ENCODE measurements at regions not wholly inside any gene's neighbourhood (a gene's known extent, or its start where the extent isn't known, plus 50 kb on each side); places are given as distances from the start of the nearest gene placed in this dataset.
A peak's percentile ranks its signal among the peaks of the same experiment; 100 is the strongest.
"Not testable (repeated sequence)": the region's sequence is repeated elsewhere in the genome, so short reads cannot be mapped to it uniquely, and the experiment has no call there.

GRCh38 chr17:45573924-45574770 is 83.6 kb upstream of the PLEKHM1 start:
- Histone ChIP-seq H3K9me3 (ENCODE audit: control insufficient read depth, low read length) (no peaks in the 10 kb centered on the region), H3K4me3 (ENCODE audit: low read length) (no peak overlapping the region), H3K36me3 (ENCODE audit: control insufficient read depth, insufficient read depth, low read length) (no peaks in the 10 kb centered on the region), H3K27ac (ENCODE audit: low read depth, low read length) (no peak overlapping the region), H3K4me1 (ENCODE audit: control insufficient read depth, insufficient read depth, low read length) (no peaks in the 10 kb centered on the region), H3K27me3 (ENCODE audit: control insufficient read depth, insufficient read depth, low read length, poor library complexity, severe bottlenecking) (no peaks in the 10 kb centered on the region), H3K9ac (ENCODE audit: extremely low read depth, low read length, poor library complexity, severe bottlenecking) (no peak overlapping the region)
- no peak overlapping the region for H3K4me3 Mint-ChIP-seq
- H3K4me1 Mint-ChIP-seq = peaks cover 20% of the 10 kb centered on the region
- peaks cover 9% of the 10 kb centered on the region for H3K36me3 Mint-ChIP-seq (ENCODE audit: low read depth)
- H3K27ac Mint-ChIP-seq = no peak overlapping the region
- H3K9me3 Mint-ChIP-seq = no peaks in the 10 kb centered on the region
- DNase-seq = no peak
- no peak for TF ChIP-seq CTCF (conservative IDR thresholded peaks at IDR 0.05)
- no peaks in the 10 kb centered on the region for H3K27me3 Mint-ChIP-seq (ENCODE audit: insufficient read depth)
- 83 to 89% methylated on average over 5 of the region's 5 CpGs for WGBS, 2 experiments (ENCODE audit: insufficient coverage in 1 of 2, insufficient read length in 1 of 2)

- H3K36me3 ChIP-seq (ENCODE audit: control insufficient read depth, insufficient read depth, low read length) = no peaks in the 10 kb centered on the region
- no peaks in the 10 kb centered on the region for H3K27me3 ChIP-seq (ENCODE audit: control insufficient read depth, insufficient read depth, low read length, poor library complexity, severe bottlenecking)
- H3K4me1 ChIP-seq (ENCODE audit: control insufficient read depth, insufficient read depth, low read length) = peaks cover 3% of the 10 kb centered on the region
- no peak overlapping the region for H3K4me3 ChIP-seq (ENCODE audit: low read length)
- Mint-ChIP-seq H3K4me1 (peaks cover 31% of the 10 kb centered on the region), H3K27ac (no peak overlapping the region), H3K36me3 (ENCODE audit: low read depth) (peaks cover 9% of the 10 kb centered on the region), H3K27me3 (ENCODE audit: insufficient read depth) (no peaks in the 10 kb centered on the region), H3K9me3 (no peaks in the 10 kb centered on the region), H3K4me3 (no peak overlapping the region)
- no peaks in the 10 kb centered on the region for H3K9me3 ChIP-seq (ENCODE audit: control insufficient read depth, low read length)
- no peak for DNase-seq
- 94 to 95% methylated on average over 1 of the region's 1 CpG for WGBS, 2 experiments (ENCODE audit: insufficient coverage in 1 of 2, insufficient read length in 1 of 2)
- H3K27ac ChIP-seq (ENCODE audit: low read depth, low read length) = no peak overlapping the region
- H3K9ac ChIP-seq (ENCODE audit: extremely low read depth, low read length, poor library complexity, severe bottlenecking) = no peak overlapping the region
- no peak for TF ChIP-seq CTCF (conservative IDR thresholded peaks at IDR 0.05)
Observed at GRCh38 chr17:45575126-45575885, 84.8 kb upstream of the PLEKHM1 start.

GRCh38 chr17:45576527-45577307 is 86.2 kb upstream of the PLEKHM1 start:
- not testable (repeated sequence) for H3K4me1 ChIP-seq (ENCODE audit: control insufficient read depth, insufficient read depth, low read length); H3K9me3 ChIP-seq (ENCODE audit: control insufficient read depth, low read length); H3K27me3 ChIP-seq (ENCODE audit: control insufficient read depth, insufficient read depth, low read length, poor library complexity, severe bottlenecking); H3K4me3 Mint-ChIP-seq; H3K9ac ChIP-seq (ENCODE audit: extremely low read depth, low read length, poor library complexity, severe bottlenecking); H3K27me3 Mint-ChIP-seq (ENCODE audit: insufficient read depth); H3K4me3 ChIP-seq (ENCODE audit: low read length); H3K27ac ChIP-seq (ENCODE audit: low read depth, low read length); H3K9me3 Mint-ChIP-seq; H3K36me3 ChIP-seq (ENCODE audit: control insufficient read depth, insufficient read depth, low read length)
- peak overlapping the region; percentile 15 for H3K27ac Mint-ChIP-seq
- 86 to 90% methylated on average over 10 of the region's 10 CpGs for WGBS, 2 experiments (ENCODE audit: insufficient coverage in 1 of 2, insufficient read length in 1 of 2)
- peaks cover 16% of the 10 kb centered on the region for H3K36me3 Mint-ChIP-seq (ENCODE audit: low read depth)
- peak; percentile 48 for DNase-seq
- H3K4me1 Mint-ChIP-seq = peaks cover 33% of the 10 kb centered on the region
